HEK293 (cell line): ENCODE measurements at regions not wholly inside any gene's neighbourhood (a gene's known extent, or its start where the extent isn't known, plus 50 kb on each side); places are given as distances from the start of the nearest gene placed in this dataset.

Experiments
- GLIS2 ChIP-seq: fragments of 450-650 bp; formaldehyde crosslinking; IDR thresholded peaks from 2 replicates; pipeline ENCODE4 v1.5.1; 2016; ENCODE audit warnings: missing biosample characterization, missing genetic modification characterization
- MYNN ChIP-seq: fragments of 450-650 bp; formaldehyde crosslinking; IDR thresholded peaks from 2 replicates; pipeline ENCODE4 v1.5.1; 2016; ENCODE audit warnings: missing biosample characterization, missing genetic modification characterization, borderline replicate concordance
- ZBTB1 ChIP-seq: fragments of 450-650 bp; formaldehyde crosslinking; IDR thresholded peaks from 2 replicates; pipeline ENCODE4 v1.5.1; 2016; ENCODE audit warnings: missing biosample characterization, missing genetic modification characterization
- ZNF146 ChIP-seq: fragments of 450-650 bp; formaldehyde crosslinking; IDR thresholded peaks from 2 replicates; pipeline ENCODE4 v1.5.1; 2016; ENCODE audit warnings: missing biosample characterization, missing genetic modification characterization
- ZNF529 ChIP-seq: fragments of 450-650 bp; formaldehyde crosslinking; IDR thresholded peaks from 2 replicates; pipeline ENCODE4 v1.5.1; 2017; ENCODE audit warnings: missing genetic modification characterization, missing biosample characterization; ENCODE audit not compliant: insufficient replicate concordance
- ZNF561 ChIP-seq: fragments of 450-650 bp; IDR thresholded peaks from 2 replicates; pipeline ENCODE4 v1.5.1; 2018; ENCODE audit warnings: missing biosample characterization, missing genetic modification characterization, borderline replicate concordance
- TF ChIP-seq, protein P1 (sequence below): fragments of 450-650 bp; formaldehyde crosslinking; IDR thresholded peaks from 2 replicates; pipeline ENCODE4 v1.5.1; 2016; ENCODE audit warnings: missing biosample characterization, missing genetic modification characterization

GRCh38 chr12:13478650-13479181 is 282.2 kb downstream of the EMP1 start:
- TF ChIP-seq, protein P1, sequence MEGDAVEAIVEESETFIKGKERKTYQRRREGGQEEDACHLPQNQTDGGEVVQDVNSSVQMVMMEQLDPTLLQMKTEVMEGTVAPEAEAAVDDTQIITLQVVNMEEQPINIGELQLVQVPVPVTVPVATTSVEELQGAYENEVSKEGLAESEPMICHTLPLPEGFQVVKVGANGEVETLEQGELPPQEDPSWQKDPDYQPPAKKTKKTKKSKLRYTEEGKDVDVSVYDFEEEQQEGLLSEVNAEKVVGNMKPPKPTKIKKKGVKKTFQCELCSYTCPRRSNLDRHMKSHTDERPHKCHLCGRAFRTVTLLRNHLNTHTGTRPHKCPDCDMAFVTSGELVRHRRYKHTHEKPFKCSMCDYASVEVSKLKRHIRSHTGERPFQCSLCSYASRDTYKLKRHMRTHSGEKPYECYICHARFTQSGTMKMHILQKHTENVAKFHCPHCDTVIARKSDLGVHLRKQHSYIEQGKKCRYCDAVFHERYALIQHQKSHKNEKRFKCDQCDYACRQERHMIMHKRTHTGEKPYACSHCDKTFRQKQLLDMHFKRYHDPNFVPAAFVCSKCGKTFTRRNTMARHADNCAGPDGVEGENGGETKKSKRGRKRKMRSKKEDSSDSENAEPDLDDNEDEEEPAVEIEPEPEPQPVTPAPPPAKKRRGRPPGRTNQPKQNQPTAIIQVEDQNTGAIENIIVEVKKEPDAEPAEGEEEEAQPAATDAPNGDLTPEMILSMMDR (tag by site-specific recombination), result no peak
- TF ChIP-seq MYNN (no peak), GLIS2 (tag by site-specific recombination) (no peak), ZBTB1 (tag by site-specific recombination) (no peak), ZNF146 (tag by site-specific recombination) (no peak), ZNF529 (no peak), ZNF561 (tag by site-specific recombination) (no peak)
